ENCODE measurements at regions not wholly inside any gene's neighbourhood (a gene's known extent, or its start where the extent isn't known, plus 50 kb on each side); places are given as distances from the start of the nearest gene placed in this dataset.

- no peak for TF ChIP-seq EZH2 (IDR thresholded peaks at IDR 0.05; ENCODE audit: borderline replicate concordance, low read length)
- no peak for TF ChIP-seq CTCF (conservative IDR thresholded peaks at IDR 0.05 in 1 of 2, IDR thresholded peaks at IDR 0.05 in 1 of 2; ENCODE audit: extremely low read depth in 1 of 2, insufficient read depth in 1 of 2, low read depth in 1 of 2, low read length in 2 of 2)
These were observed 451.0 kb upstream of the RGS18 start for GRCh38 chr1:191707288-191707687.

Data from mammary epithelial cell (primary cell).